K562 (cell line): ENCODE measurements at regions not wholly inside any gene's neighbourhood (a gene's known extent, or its start where the extent isn't known, plus 50 kb on each side); places are given as distances from the start of the nearest gene placed in this dataset.

Experiments
- ATAC-seq: fragments of 200-7000 bp; cut with Tn5 transposase; 3 replicates; pipeline ENCODE4 v1.9.1; 2020; ENCODE audit warnings: moderate library complexity
- BruUV-seq: library from RNA; stranded (reverse); fragments of 400-500 nt; replicated peaks from 2 replicates; lab custom pipeline; 2021; lab: Mats Ljungman, UMichigan
- CTCF ChIA-PET: fragments of 300-600 bp; formaldehyde crosslinking; extraction: SDS; loops from one replicate; lab custom pipeline; 2021; ENCODE audit warnings: low intra/inter-chr PET ratio; lab: Yijun Ruan, JAX
- POLR2A ChIA-PET: fragments of 300-600, 350-650 bp; sonication (Branson Sonifier 250); formaldehyde crosslinking; extraction: SDS; loops from one replicate; lab custom pipeline; 2021; ENCODE audit warnings: antibody characterized with exemption, inconsistent platforms; lab: Yijun Ruan, JAX
- DNase-seq, 4 experiments: peaks; one replicate each; pipeline versions ENCODE4 v3.0.0 to v3.0.0-alpha.2; 2011 to 2018; ENCODE audit warnings: low spot score in 3 of 4, mixed read lengths in 3 of 4; ENCODE audit errors: extremely low read depth in 1 of 4
- FAIRE-seq: peaks from 2 replicates; lab custom pipeline; 2011; peaks lifted over from hg19 to GRCh38; lab: Jason Lieb, UNC
- H2AFZ ChIP-seq: 2 replicates; pipeline ENCODE4 v1.6.0; 2011; ENCODE audit warnings: low read depth, low read length, control low read depth, inconsistent platforms
- H3K27ac ChIP-seq: fragments of 200-600 bp; 3 replicates; pipeline ENCODE4 v1.8.0; 2011; ENCODE audit warnings: low read depth, mild to moderate bottlenecking, control low read depth, inconsistent platforms, low read length, moderate library complexity, mixed read lengths; ENCODE audit errors: extremely low read depth
- H3K27me3 ChIP-seq, 2 experiments: fragments of 300-600 bp in 1 of 2; 2 replicates in 1 of 2; 3 replicates in 1 of 2; pipeline versions ENCODE4 v1.6.0 to v1.8.0; 2011; ENCODE audit warnings: inconsistent platforms in 2 of 2, low read length in 2 of 2, mild to moderate bottlenecking in 1 of 2, mixed read lengths in 1 of 2, moderate library complexity in 1 of 2; ENCODE audit not compliant: control insufficient read depth in 2 of 2, insufficient read depth in 2 of 2
- H3K36me3 ChIP-seq: fragments of 300-600 bp; 3 replicates; pipeline ENCODE4 v1.8.0; 2011; ENCODE audit warnings: mild to moderate bottlenecking, low read length, inconsistent platforms; ENCODE audit not compliant: control insufficient read depth, insufficient read depth
- H3K4me1 ChIP-seq, 2 experiments: fragments of 200-600 bp in 1 of 2; replicated peaks in 1 of 2; 2 replicates in 1 of 2; 3 replicates in 1 of 2; pipeline versions ENCODE4 v1.5.1 to v1.8.0; 2011; ENCODE audit warnings: inconsistent platforms in 2 of 2, low read length in 2 of 2, mild to moderate bottlenecking in 1 of 2, mixed read lengths in 1 of 2, moderate library complexity in 1 of 2; ENCODE audit not compliant: control insufficient read depth in 2 of 2, insufficient read depth in 2 of 2
- H3K4me2 ChIP-seq: 2 replicates; pipeline ENCODE4 v1.6.1; 2011; ENCODE audit warnings: low read length, control low read depth, inconsistent platforms, mixed read lengths; ENCODE audit not compliant: insufficient read depth
- H3K4me3 ChIP-seq: fragments of 200-600 bp; sonication (generic), shearing (Covaris generic); 2 replicates; pipeline ENCODE4 v1.5.1; 2016; ENCODE audit warnings: control low read depth, inconsistent platforms
- H3K79me2 ChIP-seq: fragments of 200-600 bp; 3 replicates; pipeline ENCODE4 v1.8.0; 2011; ENCODE audit warnings: low read length, inconsistent platforms; ENCODE audit not compliant: control insufficient read depth, insufficient read depth
- H3K9ac ChIP-seq, 2 experiments: 2 replicates each; pipeline versions ENCODE4 v1.6.0 to v1.6.1; 2011; ENCODE audit warnings: low read depth in 2 of 2, low read length in 2 of 2, control low read depth in 1 of 2, inconsistent platforms in 1 of 2, mild to moderate bottlenecking in 1 of 2, mixed read lengths in 1 of 2; ENCODE audit not compliant: insufficient read depth in 1 of 2
- H3K9me1 ChIP-seq: one replicate; pipeline ENCODE4 v1.6.0; 2011; ENCODE audit warnings: inconsistent platforms, mild to moderate bottlenecking, low read length, moderate library complexity; ENCODE audit not compliant: control insufficient read depth, insufficient read depth
- H3K9me3 ChIP-seq: replicated peaks from 2 replicates; pipeline ENCODE4 v1.5.1; 2011; ENCODE audit warnings: low read depth, low read length, inconsistent platforms; ENCODE audit not compliant: control insufficient read depth, insufficient read depth
- H4K20me1 ChIP-seq: replicated peaks from 2 replicates; pipeline ENCODE4 v1.6.1; 2011; ENCODE audit warnings: low read length, inconsistent platforms, mixed read lengths; ENCODE audit not compliant: control insufficient read depth, insufficient read depth
- ARNT ChIP-seq, 2 experiments: fragments of 450-650 bp; IDR thresholded peaks; 2 replicates each; pipeline ENCODE4 v1.6.1; 2016; ENCODE audit warnings: mild to moderate bottlenecking in 1 of 2
- CBX3 ChIP-seq, 2 experiments: IDR thresholded peaks; 1 replicate in 1 of 2; 2 replicates in 1 of 2; pipeline ENCODE4 v1.6.1; 2012; ENCODE audit warnings: inconsistent platforms in 2 of 2, low read length in 2 of 2, borderline replicate concordance in 1 of 2, control low read depth in 1 of 2
- DEAF1 ChIP-seq: fragments of 450-650 bp; formaldehyde crosslinking; IDR thresholded peaks from 2 replicates; pipeline ENCODE4 v1.4.0; 2020; ENCODE audit warnings: mild to moderate bottlenecking, moderate library complexity
- ETS1 ChIP-seq: conservative IDR thresholded peaks from 2 replicates; pipeline ENCODE4 v1.6.1; 2011; ENCODE audit warnings: low read depth, mild to moderate bottlenecking, low read length; ENCODE audit not compliant: control insufficient read depth
- FOXJ3 ChIP-seq: sonication (generic); formaldehyde crosslinking; IDR thresholded peaks from 2 replicates; pipeline ENCODE4 v1.4.0; 2020; ENCODE audit warnings: mild to moderate bottlenecking, missing genetic modification reagents
- TEAD4 ChIP-seq, 2 experiments: sonication (generic) in 1 of 2; formaldehyde crosslinking in 1 of 2; IDR thresholded peaks; 2 replicates each; pipeline versions ENCODE4 v1.6.1 to v1.8.0; 2012 to 2022; ENCODE audit warnings: borderline replicate concordance in 1 of 2, inconsistent platforms in 1 of 2, low read length in 1 of 2, mild to moderate bottlenecking in 1 of 2, missing genetic modification reagents in 1 of 2
- XRCC4 ChIP-seq: IDR thresholded peaks from one replicate; pipeline ENCODE4 v1.6.1; 2011; ENCODE audit not compliant: insufficient read depth, insufficient read length; ENCODE audit errors: extremely low read depth
- ZC3H11A ChIP-seq: IDR thresholded peaks from 2 replicates; pipeline ENCODE4 v1.6.1; 2012; ENCODE audit warnings: low read depth, low read length, improper control_type of control experiment
- ZNF583 ChIP-seq: fragments of 250-450 bp; sonication (Bioruptor Pico); IDR thresholded peaks from 2 replicates; pipeline ENCODE4 v1.4.0; 2020
- WGBS: fragments of 100-300 bp; shearing (Covaris generic); methylation state at CpG from one replicate; pipeline ENCODE4 v1.1.6; 2016; ENCODE audit warnings: low coverage, mixed read lengths; ENCODE audit not compliant: insufficient coverage; ENCODE audit errors: missing lambda C conversion rate; 5-methylcytosine and 5-hydroxymethylcytosine counted together
- in situ Hi-C: fragments of 300-500 bp; cut with MboI; formaldehyde crosslinking; loops from 4 replicates; pipeline ENCODE4 v1.15.0; 2018; ENCODE audit warnings: inconsistent platforms, mixed read lengths
- intact Hi-C: fragments of 100-400 bp; cut with micrococcal nuclease; formaldehyde crosslinking; loops from 2 replicates; pipeline ENCODE4 v1.14.2; 2022
- TF ChIP-seq, protein P1 (sequence below): fragments of 250-450 bp; sonication (Bioruptor Pico); IDR thresholded peaks from 2 replicates; pipeline ENCODE4 v1.4.0; 2020; ENCODE audit warnings: mild to moderate bottlenecking, moderate library complexity

DNA sequence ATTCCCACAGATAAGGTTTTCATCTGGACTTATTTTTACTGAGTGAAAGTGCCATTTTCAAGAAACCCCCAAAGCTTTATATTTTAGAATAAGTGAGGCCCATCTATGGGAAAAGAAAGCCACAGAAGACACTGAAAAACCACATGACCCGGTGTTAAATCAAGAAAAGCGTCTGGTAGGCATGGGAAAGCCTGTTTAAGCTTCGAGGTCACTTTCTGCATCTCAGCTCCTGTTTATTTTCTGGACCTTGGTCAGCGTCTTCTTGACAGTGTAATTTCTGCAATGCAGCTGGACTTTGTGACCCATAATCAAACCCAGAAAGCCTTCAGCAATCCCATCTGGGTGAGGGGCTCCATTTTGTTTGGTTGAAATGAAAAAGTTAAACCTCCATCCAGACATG, 59.6 kb upstream of the NEDD9 start:
- BruUV-seq: no TSS peak
- in situ Hi-C loops: no loop called here
- Histone ChIP-seq H3K9me1 (no peaks in the 10 kb centered on the region), H3K4me1 (no peaks in the 10 kb centered on the region), H3K9ac (no peak overlapping the region), H4K20me1 (no peaks in the 10 kb centered on the region; the same call in 1 of the 2 replicates), H2AFZ (no peak overlapping the region), H3K9me3 (no peaks in the 10 kb centered on the region), H3K36me3 (no peaks in the 10 kb centered on the region), H3K79me2 (no peaks in the 10 kb centered on the region), H3K4me3 (no peak overlapping the region), H3K4me2 (no peak overlapping the region), H3K27ac (no peak overlapping the region), H3K27me3 (peaks cover 2 to 16% of the 10 kb centered on the region in 2 experiments; a peak in 2 of 5 replicates)
- FAIRE-seq: no peak
- no peak for DNase-seq
- ChIA-PET POLR2A (interaction anchor here (1.0 to 1.1 kb wide), 2 partner anchors 13 to 30 kb away, joined by 4 read pairs; no protein-coding TSS in a partner anchor), CTCF (no interaction called here)
- intact Hi-C loops: no loop called here
- no peak for ATAC-seq
- no peak for TF ChIP-seq ARNT (IDR thresholded peaks at IDR 0.05)
- TF ChIP-seq TEAD4 (IDR thresholded peaks at IDR 0.05; ENCODE audit: low read length): no peak
- no peak for TF ChIP-seq TEAD4 (CRISPR knock-in tag; IDR thresholded peaks at IDR 0.05; ENCODE audit: borderline replicate concordance)
- 0% methylated on average over 4 of the region's 4 CpGs for WGBS

DNA sequence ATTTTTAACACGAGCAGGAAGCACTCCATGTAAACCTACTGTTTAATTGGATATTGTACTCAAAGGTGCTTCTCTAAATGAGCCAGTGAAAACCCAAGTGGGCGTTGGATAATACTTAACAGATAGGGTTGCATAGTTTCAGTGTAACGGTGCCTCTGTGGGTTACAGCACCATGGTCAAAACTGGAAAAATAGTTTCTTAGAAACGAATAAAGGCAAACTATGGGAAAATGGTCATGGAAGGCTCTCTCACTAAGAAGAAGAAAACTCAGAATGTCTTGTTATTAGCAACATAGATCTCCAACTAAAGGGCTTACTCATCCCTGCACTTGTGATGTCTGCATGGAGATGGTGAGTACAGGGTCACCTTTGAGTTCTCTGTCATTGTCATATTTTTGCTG, 59.1 kb upstream of the NEDD9 start:
- no peaks in the 10 kb centered on the region; the same call in 1 of the 2 replicates for H4K20me1 ChIP-seq
- no peaks in the 10 kb centered on the region for H3K9me3 ChIP-seq
- no peak for ATAC-seq
- DNase-seq: no peak
- no peak for FAIRE-seq
- no peak overlapping the region for H3K4me3 ChIP-seq
- no peaks in the 10 kb centered on the region for H3K36me3 ChIP-seq
- H3K27ac ChIP-seq: no peak overlapping the region
- ChIA-PET POLR2A (interaction anchor here (1.1 kb wide), 1 partner anchor 31 kb away, joined by 4 read pairs; no protein-coding TSS in a partner anchor), CTCF (no interaction called here)
- in situ Hi-C loops (no loop called here), intact Hi-C loops (no loop called here)
- no TSS peak for BruUV-seq
- 0% methylated on average over 4 of the region's 4 CpGs for WGBS
- no peaks in the 10 kb centered on the region for H3K4me1 ChIP-seq
- H2AFZ ChIP-seq: no peak overlapping the region
- peaks cover 2 to 16% of the 10 kb centered on the region in 2 experiments; a peak in 2 of 5 replicates for H3K27me3 ChIP-seq
- no peak overlapping the region for H3K9ac ChIP-seq
- H3K4me2 ChIP-seq: no peak overlapping the region
- no peaks in the 10 kb centered on the region for H3K79me2 ChIP-seq
- no peaks in the 10 kb centered on the region for H3K9me1 ChIP-seq
- no peak for TF ChIP-seq ZNF583 (CRISPR knock-in tag)
- no peak for TF ChIP-seq XRCC4
- no peak for TF ChIP-seq CBX3 (IDR thresholded peaks at IDR 0.05; ENCODE audit: borderline replicate concordance in 1 of 2, low read length in 2 of 2)
- TF ChIP-seq ETS1: no peak
- no peak for TF ChIP-seq FOXJ3 (CRISPR knock-in tag)
- no peak for TF ChIP-seq DEAF1
- TF ChIP-seq, protein P1, sequence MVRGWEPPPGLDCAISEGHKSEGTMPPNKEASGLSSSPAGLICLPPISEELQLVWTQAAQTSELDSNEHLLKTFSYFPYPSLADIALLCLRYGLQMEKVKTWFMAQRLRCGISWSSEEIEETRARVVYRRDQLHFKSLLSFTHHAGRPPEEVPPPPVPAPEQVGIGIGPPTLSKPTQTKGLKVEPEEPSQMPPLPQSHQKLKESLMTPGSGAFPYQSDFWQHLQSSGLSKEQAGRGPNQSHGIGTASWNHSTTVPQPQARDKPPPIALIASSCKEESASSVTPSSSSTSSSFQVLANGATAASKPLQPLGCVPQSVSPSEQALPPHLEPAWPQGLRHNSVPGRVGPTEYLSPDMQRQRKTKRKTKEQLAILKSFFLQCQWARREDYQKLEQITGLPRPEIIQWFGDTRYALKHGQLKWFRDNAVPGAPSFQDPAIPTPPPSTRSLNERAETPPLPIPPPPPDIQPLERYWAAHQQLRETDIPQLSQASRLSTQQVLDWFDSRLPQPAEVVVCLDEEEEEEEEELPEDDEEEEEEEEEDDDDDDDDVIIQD (CRISPR knock-in tag): no peak
- no peak for TF ChIP-seq ZC3H11A
